GM12872 (cell line): ENCODE measurements at regions not wholly inside any gene's neighbourhood (a gene's known extent, or its start where the extent isn't known, plus 50 kb on each side); places are given as distances from the start of the nearest gene placed in this dataset.

Experiments used
- TF ChIP-seq, protein P1 (sequence below): IDR thresholded peaks from 3 replicates; pipeline ENCODE4 v1.5.1; 2011; ENCODE audit warnings: low read depth, mild to moderate bottlenecking, low read length, moderate library complexity; ENCODE audit not compliant: insufficient read depth

DNA sequence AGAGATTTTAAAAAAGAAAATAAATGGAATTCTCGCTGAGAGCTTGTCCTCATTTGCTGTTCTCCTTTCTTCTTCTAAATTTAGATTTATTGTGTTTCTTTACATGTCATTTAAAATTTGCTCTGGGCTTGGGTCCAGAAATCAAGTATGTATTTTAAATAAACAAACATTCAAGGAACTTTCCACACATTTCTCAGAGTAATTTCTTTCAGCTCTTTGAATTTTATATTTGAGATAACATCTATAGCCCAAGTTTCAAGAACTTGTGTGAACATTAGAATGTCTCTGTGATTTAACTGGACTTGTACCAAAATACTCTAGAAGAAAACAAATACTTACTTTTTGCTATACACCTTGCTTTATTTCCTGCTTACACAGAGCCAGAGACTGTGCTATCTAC, 192.3 kb downstream of the TMEM200A start:
- TF ChIP-seq, protein P1, sequence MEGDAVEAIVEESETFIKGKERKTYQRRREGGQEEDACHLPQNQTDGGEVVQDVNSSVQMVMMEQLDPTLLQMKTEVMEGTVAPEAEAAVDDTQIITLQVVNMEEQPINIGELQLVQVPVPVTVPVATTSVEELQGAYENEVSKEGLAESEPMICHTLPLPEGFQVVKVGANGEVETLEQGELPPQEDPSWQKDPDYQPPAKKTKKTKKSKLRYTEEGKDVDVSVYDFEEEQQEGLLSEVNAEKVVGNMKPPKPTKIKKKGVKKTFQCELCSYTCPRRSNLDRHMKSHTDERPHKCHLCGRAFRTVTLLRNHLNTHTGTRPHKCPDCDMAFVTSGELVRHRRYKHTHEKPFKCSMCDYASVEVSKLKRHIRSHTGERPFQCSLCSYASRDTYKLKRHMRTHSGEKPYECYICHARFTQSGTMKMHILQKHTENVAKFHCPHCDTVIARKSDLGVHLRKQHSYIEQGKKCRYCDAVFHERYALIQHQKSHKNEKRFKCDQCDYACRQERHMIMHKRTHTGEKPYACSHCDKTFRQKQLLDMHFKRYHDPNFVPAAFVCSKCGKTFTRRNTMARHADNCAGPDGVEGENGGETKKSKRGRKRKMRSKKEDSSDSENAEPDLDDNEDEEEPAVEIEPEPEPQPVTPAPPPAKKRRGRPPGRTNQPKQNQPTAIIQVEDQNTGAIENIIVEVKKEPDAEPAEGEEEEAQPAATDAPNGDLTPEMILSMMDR = no peak

GRCh38 chr6:130559166-130559565, 193.3 kb downstream of the TMEM200A start:
- TF ChIP-seq, protein P1 = no peak

DNA sequence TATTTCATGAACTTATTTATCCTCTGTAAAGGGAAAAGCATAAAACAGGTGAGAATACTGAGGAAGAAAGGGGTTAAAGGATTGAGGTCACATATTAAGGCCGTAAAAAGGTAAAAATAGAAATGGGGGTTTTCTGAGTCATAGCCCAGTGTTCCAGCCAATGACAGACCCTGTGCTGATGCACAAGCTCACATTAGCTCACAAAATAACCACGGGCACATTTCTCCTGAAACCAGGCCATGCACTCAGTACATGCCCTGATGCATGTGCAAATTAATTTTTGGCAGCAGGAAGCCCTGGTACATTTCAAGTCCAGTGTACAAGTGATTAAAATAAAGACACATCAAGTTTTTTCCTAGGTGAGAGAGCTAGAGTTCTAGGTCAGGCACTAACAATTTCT, 194.4 kb downstream of the TMEM200A start:
- TF ChIP-seq, protein P1 = no peak

- TF ChIP-seq, protein P1 = no peak
Measured at GRCh38 chr6:130565696-130566095, 199.9 kb downstream of the TMEM200A start.

- TF ChIP-seq, protein P1 = no peak
Measured at GRCh38 chr6:130574146-130574545, 208.3 kb downstream of the TMEM200A start.

DNA sequence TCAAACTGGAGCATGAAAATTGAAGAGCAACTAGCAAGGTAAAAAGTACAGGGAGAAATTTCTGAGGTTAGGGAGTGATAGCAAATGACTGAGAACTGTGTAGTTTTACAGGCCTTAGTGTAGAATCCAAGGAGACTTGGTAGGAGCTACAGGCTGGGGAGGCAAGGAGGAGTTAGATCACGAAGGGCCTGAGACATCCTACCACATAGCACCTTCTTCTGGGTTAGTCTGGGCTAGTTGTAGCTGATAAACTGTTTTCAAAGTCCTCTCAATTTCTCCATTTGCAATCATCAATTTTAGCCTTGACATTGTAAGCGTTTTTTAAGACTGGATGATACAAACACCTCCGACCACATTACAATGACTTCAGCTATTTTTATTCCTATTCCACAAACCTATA, 209.7 kb downstream of the TMEM200A start:
- TF ChIP-seq, protein P1 = no peak

GRCh38 chr6:130575971-130576370, 210.2 kb downstream of the TMEM200A start:
- TF ChIP-seq, protein P1 = no peak
